Caki2 (cell line): ENCODE measurements at regions not wholly inside any gene's neighbourhood (a gene's known extent, or its start where the extent isn't known, plus 50 kb on each side); places are given as distances from the start of the nearest gene placed in this dataset.
"Not testable (repeated sequence)": the region's sequence is repeated elsewhere in the genome, so short reads cannot be mapped to it uniquely, and the experiment has no call there.

Experiments
- DNase-seq: peaks from one replicate; pipeline ENCODE4 v3.0.0-alpha.2; 2015; ENCODE audit warnings: low read depth
- in situ Hi-C: cut with HindIII; loops from 2 replicates; pipeline ENCODE4 v1.10.0; 2016; ENCODE audit warnings: low sequenced_read_pairs, low pct_unique_long_range_greater_than_20kb, mixed read lengths

DNA sequence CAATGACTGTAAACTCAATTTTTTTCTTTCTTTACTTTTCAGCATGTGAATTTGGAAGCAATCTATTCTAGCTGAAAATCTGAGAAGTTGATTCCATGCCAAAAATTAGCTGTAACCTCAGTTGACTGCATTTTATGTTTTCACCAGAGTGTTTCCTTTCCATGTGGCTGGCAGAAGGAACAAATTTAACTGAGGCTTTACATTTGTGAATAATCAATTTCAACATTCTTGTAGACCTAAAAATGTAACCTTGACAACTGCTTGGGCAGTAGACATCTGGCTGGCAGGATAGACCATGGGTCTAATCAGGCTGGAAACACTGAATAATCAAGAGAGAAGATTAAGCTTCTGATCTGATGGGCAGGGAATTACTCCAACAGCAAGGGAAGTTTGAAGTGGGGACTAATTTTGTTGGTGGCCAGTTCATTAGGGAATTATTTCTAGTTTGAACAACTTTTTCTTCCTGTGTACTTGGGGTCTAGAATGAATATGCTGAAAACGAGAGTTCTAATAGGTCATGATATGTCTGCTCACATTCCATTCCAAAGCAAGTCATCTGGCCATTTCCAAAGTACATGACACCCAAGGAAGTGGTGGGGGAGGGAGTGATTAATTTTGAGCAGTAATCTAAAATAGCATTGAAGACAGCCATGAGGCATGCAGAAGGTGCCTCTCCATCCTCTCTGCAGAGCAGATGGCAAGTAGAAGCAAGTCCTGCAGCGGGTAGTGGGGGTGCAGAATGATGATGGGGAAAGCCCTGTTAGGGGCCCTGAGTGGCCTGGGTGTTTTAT, 68.2 kb downstream of the ATP23 start:
- DNase-seq: no peak
- in situ Hi-C loops: no loop called here

DNA sequence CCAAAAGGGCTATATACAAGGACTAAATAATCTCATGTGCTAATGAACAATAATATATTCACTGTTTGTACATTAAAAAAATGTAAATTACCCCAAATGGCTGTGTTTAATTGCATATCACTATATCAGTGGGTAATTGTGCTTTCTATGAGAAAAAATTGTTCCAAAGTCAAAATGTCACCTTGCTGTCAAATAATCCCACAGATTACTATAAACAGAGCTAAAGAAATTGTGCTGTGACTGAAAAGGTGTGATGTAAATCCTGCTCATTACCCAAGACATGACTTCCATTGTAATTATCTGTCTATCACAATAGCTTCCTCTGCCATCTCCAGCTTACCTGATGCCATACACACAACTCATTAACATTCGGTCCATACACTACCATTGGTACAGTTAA, 70.3 kb downstream of the ATP23 start:
- in situ Hi-C loops: no loop called here
- no peak for DNase-seq

DNA sequence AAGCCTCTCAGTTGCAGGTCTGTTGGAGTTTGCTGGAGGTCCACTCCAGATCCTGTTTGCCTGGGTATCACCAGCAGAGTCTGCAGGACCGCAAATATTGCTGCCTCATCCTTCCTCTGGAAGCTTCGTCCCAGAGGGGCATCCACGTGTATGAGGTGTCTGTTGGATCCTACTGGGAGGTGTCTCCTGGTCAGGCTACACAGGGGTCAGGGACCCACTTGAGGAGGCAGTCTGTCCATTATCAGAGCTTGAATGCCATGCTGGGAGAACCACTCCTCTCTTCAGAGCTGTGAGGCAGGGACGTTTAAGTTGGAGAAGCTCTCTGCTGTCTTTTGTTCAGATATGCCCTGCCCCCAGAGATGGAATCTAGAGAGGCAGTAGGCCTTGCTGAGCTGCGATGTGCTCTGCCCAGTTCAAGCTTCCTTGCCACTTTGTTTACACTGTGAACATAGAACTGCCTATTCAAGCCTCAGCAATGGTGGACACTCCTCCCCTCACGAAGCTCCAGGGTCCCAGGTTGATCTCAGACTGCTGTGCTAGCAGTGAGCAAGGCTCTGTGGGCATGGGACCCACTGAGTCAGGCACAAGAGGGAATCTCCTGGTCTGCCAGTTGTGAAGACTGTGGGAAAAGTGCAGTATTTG, 81.1 kb downstream of the ATP23 start:
- in situ Hi-C loops, DNase-seq: not testable (repeated sequence)

DNA sequence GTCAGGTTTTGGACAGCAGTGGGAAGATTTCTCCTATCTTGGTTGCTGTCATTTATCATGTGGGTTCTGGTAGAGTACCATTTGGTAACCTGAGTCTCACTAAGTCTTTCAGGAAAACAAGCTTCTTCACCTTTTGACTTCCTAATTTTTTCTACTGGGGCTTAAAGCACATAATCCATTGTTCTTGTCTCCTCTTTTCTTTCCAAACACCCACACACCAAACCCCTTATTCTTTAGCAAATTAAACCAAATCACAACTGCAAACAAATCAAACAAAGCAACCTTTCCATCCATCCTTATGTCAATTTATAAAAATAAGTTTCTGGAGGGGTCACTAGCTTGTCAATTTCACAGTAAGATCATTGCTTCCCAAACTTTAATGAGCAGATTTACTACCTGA, 84.1 kb downstream of the ATP23 start:
- in situ Hi-C loops: no loop called here
- DNase-seq: no peak

GRCh38 chr12:58026426-58026825, 85.1 kb downstream of the ATP23 start:
- no peak for DNase-seq
- in situ Hi-C loops: no loop called here

GRCh38 chr12:58026897-58027891, 85.8 kb downstream of the ATP23 start:
- peak; percentile 21 for DNase-seq
- in situ Hi-C loops: no loop called here

DNA sequence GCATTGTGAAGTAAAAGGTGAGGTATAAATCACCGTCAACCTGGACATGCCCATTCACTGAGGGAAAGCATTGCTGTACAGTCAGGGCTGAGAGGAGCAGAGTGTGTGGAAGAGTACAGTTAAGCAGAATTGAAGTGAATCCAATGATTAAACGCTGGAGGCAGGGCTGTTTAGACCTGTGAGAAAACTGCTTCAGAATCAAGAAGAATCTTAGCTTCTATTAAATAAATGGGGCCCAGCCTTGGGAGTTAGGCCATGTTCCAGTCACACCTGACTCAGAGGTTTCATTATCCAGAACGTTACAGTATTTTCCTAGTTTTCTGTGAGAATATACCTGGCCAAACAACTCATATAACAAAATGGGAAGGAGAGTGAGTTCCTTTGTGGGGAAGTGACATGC, 86.9 kb downstream of the ATP23 start:
- no peak for DNase-seq
- in situ Hi-C loops: no loop called here

- in situ Hi-C loops: no loop called here
- no peak for DNase-seq
These were observed 87.9 kb downstream of the ATP23 start for GRCh38 chr12:58029260-58029659.

- in situ Hi-C loops: no loop called here
- DNase-seq: peak; percentile 16
These were observed 89.4 kb downstream of the ATP23 start for GRCh38 chr12:58030566-58031279.

DNA sequence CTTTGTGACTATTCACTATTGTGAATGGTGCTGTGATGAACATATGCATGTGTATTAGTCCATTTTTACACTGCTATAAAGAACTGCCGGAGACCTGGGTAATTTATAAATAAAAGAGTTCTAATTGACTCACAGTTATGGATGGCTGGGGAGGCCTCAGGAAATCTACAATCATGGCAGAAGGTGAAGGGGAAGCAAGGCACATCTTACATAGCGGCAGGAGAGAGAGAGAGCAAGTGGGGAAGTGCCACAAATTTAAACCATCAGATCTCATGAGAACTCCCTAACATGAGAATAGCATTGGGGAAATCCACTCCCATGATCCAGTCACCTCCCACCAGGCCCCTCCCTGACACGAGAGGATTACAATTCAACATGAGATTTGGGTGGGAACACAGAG, 90.8 kb downstream of the ATP23 start:
- in situ Hi-C loops: no loop called here
- DNase-seq: no peak

- in situ Hi-C loops: no loop called here
- no peak for DNase-seq
These were observed 92.5 kb downstream of the ATP23 start for GRCh38 chr12:58033831-58034230.

DNA sequence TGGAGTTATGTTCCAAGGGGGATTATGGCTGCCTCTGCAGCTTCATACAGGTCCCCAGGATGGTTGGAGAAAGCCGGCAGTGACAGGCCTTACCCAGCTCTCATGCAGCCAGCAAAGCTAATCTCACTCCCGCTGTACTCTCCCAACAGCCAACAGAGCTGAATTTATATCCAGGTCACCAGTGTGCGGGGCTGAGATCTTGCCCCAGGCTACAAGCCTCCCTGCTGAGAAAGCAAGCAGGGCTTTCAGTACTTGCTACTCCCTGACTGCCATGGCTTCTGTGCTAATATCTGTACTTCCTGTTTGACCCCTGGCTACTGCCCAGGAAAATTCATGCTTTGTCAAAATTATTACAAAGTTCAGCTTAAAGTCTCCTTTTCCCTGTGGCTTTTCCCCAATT, 92.9 kb downstream of the ATP23 start:
- in situ Hi-C loops: no loop called here

GRCh38 chr12:58034712-58035111, 93.3 kb downstream of the ATP23 start:
- no peak for DNase-seq
- in situ Hi-C loops: no loop called here

More for the DNA sequence above, 92.9 kb downstream of the ATP23 start:
- DNase-seq: no peak

DNA sequence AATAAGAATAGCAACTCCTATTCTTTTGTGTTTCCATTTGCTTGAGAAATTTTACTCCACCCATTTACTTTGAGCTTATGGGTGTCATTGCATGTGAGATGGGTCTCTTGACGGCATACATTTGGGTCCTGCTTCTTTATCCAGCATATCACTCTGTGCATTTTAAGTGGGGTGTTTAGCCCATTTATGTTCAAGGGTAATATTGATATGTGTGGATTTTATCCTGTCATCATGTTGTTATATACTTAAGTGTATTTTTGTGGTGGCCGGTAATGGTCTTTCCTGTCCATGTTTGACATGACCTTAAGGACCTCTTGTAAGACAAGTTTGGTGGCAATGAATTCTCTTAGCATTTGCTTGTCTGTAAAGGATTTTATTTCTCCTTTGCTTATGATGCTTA, 100.1 kb downstream of the ATP23 start:
- no peak for DNase-seq
- in situ Hi-C loops: no loop called here

DNA sequence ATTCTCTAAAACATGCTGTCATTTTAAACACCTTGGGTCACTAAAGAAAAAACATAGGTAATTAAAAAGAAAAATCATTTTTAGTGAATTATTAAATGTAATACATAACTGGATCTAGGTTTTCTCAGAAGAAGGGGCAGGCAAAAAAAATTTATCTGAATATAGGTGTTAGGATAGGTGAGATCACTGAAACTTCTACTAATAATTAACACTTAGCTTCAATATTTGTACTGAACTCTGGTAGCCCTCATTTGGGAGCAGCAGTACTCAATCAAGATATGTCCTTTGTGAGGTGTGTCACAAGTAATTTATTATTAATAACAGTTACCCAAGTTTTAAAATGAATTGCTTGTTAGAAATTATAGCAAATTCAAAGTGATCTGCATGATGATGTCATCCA, 103.6 kb downstream of the ATP23 start:
- in situ Hi-C loops: no loop called here
- no peak for DNase-seq

- in situ Hi-C loops: no loop called here
- no peak for DNase-seq
These were observed 104.9 kb downstream of the ATP23 start for GRCh38 chr12:58046271-58046670.

GRCh38 chr12:58051378-58051777, 110.0 kb downstream of the ATP23 start:
- in situ Hi-C loops: no loop called here
- DNase-seq: no peak

- in situ Hi-C loops: no loop called here
- DNase-seq: no peak
These were observed 123.3 kb downstream of the ATP23 start for GRCh38 chr12:58064666-58065065.
